ENCODE measurements at regions not wholly inside any gene's neighbourhood (a gene's known extent, or its start where the extent isn't known, plus 50 kb on each side); places are given as distances from the start of the nearest gene placed in this dataset.
"Not testable (repeated sequence)": the region's sequence is repeated elsewhere in the genome, so short reads cannot be mapped to it uniquely, and the experiment has no call there.

GRCh38 chr7:148515728-148516695 lies 74.6 kb upstream of the C7orf33 start (continued):
- TF ChIP-seq REST (IDR thresholded peaks at IDR 0.05; ENCODE audit: low read depth, low read length) (no peak), IRF3 (IDR thresholded peaks at IDR 0.05; ENCODE audit: low read depth, low read length) (no peak), FOXJ3 (CRISPR knock-in tag; IDR thresholded peaks at IDR 0.05) (no peak)

- H3K9me2 ChIP-seq; H2AFZ ChIP-seq (ENCODE audit: low read depth); H4K20me1 ChIP-seq (ENCODE audit: insufficient read depth); H3K36me3 ChIP-seq (replicated peaks in 1 of 2; ENCODE audit: control insufficient read depth in 1 of 2, insufficient read depth in 2 of 2, low read length in 1 of 2); DNase-seq; H3K27me3 ChIP-seq (ENCODE audit: insufficient read depth); POLR2A ChIA-PET; H3K4me3 ChIP-seq (ENCODE audit: low read depth in 2 of 2, low read length in 1 of 2); H3K9me3 ChIP-seq; H3K4me1 ChIP-seq (ENCODE audit: control insufficient read depth in 1 of 2, insufficient read depth in 2 of 2, low read depth in 1 of 2, low read length in 1 of 2); H3K4me2 ChIP-seq; H3K79me2 ChIP-seq (ENCODE audit: insufficient read depth); H3K9ac ChIP-seq; H3F3A ChIP-seq (replicated peaks; ENCODE audit: insufficient read depth); H3K27ac ChIP-seq (ENCODE audit: low read depth in 2 of 2, low read length in 1 of 2): not testable (repeated sequence)
- CTCF ChIA-PET, result interaction anchor here (1.3 to 6.5 kb wide), 4 partner anchors 9 to 444 kb away, joined by 3 to 32 read pairs (median 6); no protein-coding TSS in a partner anchor
- 43% methylated on average over 4 of the region's 4 CpGs for WGBS (ENCODE audit: low lambda C conversion rate)
Observed at GRCh38 chr7:148519386-148519785, 71.2 kb upstream of the C7orf33 start.

- no peaks in the 10 kb centered on the region for H3K4me1 ChIP-seq (ENCODE audit: control insufficient read depth in 1 of 2, insufficient read depth in 2 of 2, low read depth in 1 of 2, low read length in 1 of 2)
- 71% methylated on average over 7 of the region's 7 CpGs for WGBS (ENCODE audit: low lambda C conversion rate)
- H3K9me3 ChIP-seq, result no peaks in the 10 kb centered on the region
- no peak overlapping the region for H3K27ac ChIP-seq (ENCODE audit: low read depth in 2 of 2, low read length in 1 of 2)
- CTCF ChIA-PET, result interaction anchor here (1.8 to 6.5 kb wide), 2 partner anchors 17 to 257 kb away, joined by 6 to 32 read pairs; no protein-coding TSS in a partner anchor
- no peaks in the 10 kb centered on the region for H3K36me3 ChIP-seq (replicated peaks in 1 of 2; ENCODE audit: control insufficient read depth in 1 of 2, insufficient read depth in 2 of 2, low read length in 1 of 2)
- H3K9ac ChIP-seq, result no peak overlapping the region
- H2AFZ ChIP-seq (ENCODE audit: low read depth), result no peak overlapping the region
- H4K20me1 ChIP-seq (ENCODE audit: insufficient read depth), result no peaks in the 10 kb centered on the region
- no peaks in the 10 kb centered on the region for H3K9me2 ChIP-seq
- POLR2A ChIA-PET, result no interaction called here
- H3F3A ChIP-seq (replicated peaks; ENCODE audit: insufficient read depth), result no peaks in the 10 kb centered on the region
- no peaks in the 10 kb centered on the region; the same call in 1 of the 2 replicates for H3K27me3 ChIP-seq (ENCODE audit: insufficient read depth)
- no peaks in the 10 kb centered on the region for H3K79me2 ChIP-seq (ENCODE audit: insufficient read depth)
- H3K4me3 ChIP-seq (ENCODE audit: low read depth in 2 of 2, low read length in 1 of 2), result no peak overlapping the region
- H3K4me2 ChIP-seq, result no peak overlapping the region
- no peak for DNase-seq
- TF ChIP-seq MEF2A (IDR thresholded peaks at IDR 0.05; ENCODE audit: borderline replicate concordance, low read depth) (no peak), USF1 (IDR thresholded peaks at IDR 0.05; ENCODE audit: borderline replicate concordance, low read depth) (no peak), RFX5 (IDR thresholded peaks at IDR 0.05; ENCODE audit: low read length) (no peak), TEAD4 (IDR thresholded peaks at IDR 0.05; ENCODE audit: borderline replicate concordance, insufficient read depth) (no peak), EZH2phosphoT487 (IDR thresholded peaks at IDR 0.05; ENCODE audit: borderline replicate concordance, low read depth) (no peak), CTCF (IDR thresholded peaks at IDR 0.05) (no peak), USF2 (IDR thresholded peaks at IDR 0.05; ENCODE audit: borderline replicate concordance, low read depth, low read length) (no peak), FOSL2 (IDR thresholded peaks at IDR 0.05; ENCODE audit: borderline replicate concordance, low read depth) (no peak), ELF1 (IDR thresholded peaks at IDR 0.05) (no peak), FOXM1 (IDR thresholded peaks at IDR 0.05; ENCODE audit: low read depth) (no peak)
Observed at GRCh38 chr7:148521271-148521670, 69.3 kb upstream of the C7orf33 start.

Measured in SK-N-SH (cell line).